ENCODE measurements at regions not wholly inside any gene's neighbourhood (a gene's known extent, or its start where the extent isn't known, plus 50 kb on each side); places are given as distances from the start of the nearest gene placed in this dataset.

GRCh38 chr3:127476936-127477335 is 113.6 kb downstream of the TPRA1 start:
- TF ChIP-seq CTCF (IDR thresholded peaks at IDR 0.05; ENCODE audit: low read depth, low read length) = no peak
- no peak for TF ChIP-seq POLR2A (IDR thresholded peaks at IDR 0.05; ENCODE audit: extremely low read depth, insufficient read length)

Data from NB4 (cell line).